Activated naive CD4-positive, alpha-beta T cell treated with anti-CD3 and anti-CD28 coated beads for 36 hours (primary cell): ENCODE measurements at regions not wholly inside any gene's neighbourhood (a gene's known extent, or its start where the extent isn't known, plus 50 kb on each side); places are given as distances from the start of the nearest gene placed in this dataset.

Experiments used
- CTCF ChIA-PET: fragments of 350-600 bp; sonication (Branson Sonifier 250); formaldehyde crosslinking; loops from one replicate; lab custom pipeline; 2021; ENCODE audit warnings: antibody characterized with exemption; lab: Charles Lee
- DNase-seq: peaks from one replicate; pipeline ENCODE4 v3.0.0-alpha.2; 2020
- H3K27ac Mint-ChIP-seq: one replicate; pipeline ENCODE4 v1.8.0; 2021; ENCODE audit warnings: mild to moderate bottlenecking, mixed read lengths
- H3K27me3 Mint-ChIP-seq: one replicate; pipeline ENCODE4 v1.8.0; 2021; ENCODE audit warnings: low read depth, mixed read lengths
- H3K36me3 Mint-ChIP-seq: one replicate; pipeline ENCODE4 v1.8.0; 2021; ENCODE audit warnings: low read depth, mixed read lengths
- H3K4me1 Mint-ChIP-seq: one replicate; pipeline ENCODE4 v1.8.0; 2021; ENCODE audit warnings: low read depth, mixed read lengths
- H3K4me3 Mint-ChIP-seq: one replicate; pipeline ENCODE4 v1.8.0; 2021; ENCODE audit warnings: mild to moderate bottlenecking, moderate library complexity, mixed read lengths
- H3K9me3 Mint-ChIP-seq: one replicate; pipeline ENCODE4 v1.8.0; 2021; ENCODE audit warnings: mixed read lengths
- intact Hi-C: fragments of 100-400 bp; cut with micrococcal nuclease; formaldehyde crosslinking; loops from one replicate; pipeline ENCODE4 v1.15.1; 2023

- Mint-ChIP-seq H3K27ac (no peak overlapping the region), H3K4me3 (no peak overlapping the region), H3K36me3 (no peaks in the 10 kb centered on the region), H3K27me3 (peaks cover 6% of the 10 kb centered on the region), H3K9me3 (no peaks in the 10 kb centered on the region), H3K4me1 (no peaks in the 10 kb centered on the region)
- DNase-seq, result no peak
- CTCF ChIA-PET, result interaction anchor here (1.2 kb wide), 1 partner anchor 9 kb away, joined by 3 read pairs; no protein-coding TSS in a partner anchor
- intact Hi-C loops, result no loop called here
Measured at GRCh38 chr6:21769968-21770367, 176.4 kb downstream of the SOX4 start.

GRCh38 chr6:21771626-21772320 lies 178.2 kb downstream of the SOX4 start:
- intact Hi-C loops, result no loop called here
- H3K36me3 Mint-ChIP-seq, result no peaks in the 10 kb centered on the region
- DNase-seq, result no peak
- no peak overlapping the region for H3K27ac Mint-ChIP-seq
- H3K9me3 Mint-ChIP-seq, result no peaks in the 10 kb centered on the region
- peaks cover 6% of the 10 kb centered on the region for H3K27me3 Mint-ChIP-seq
- no peaks in the 10 kb centered on the region for H3K4me1 Mint-ChIP-seq
- CTCF ChIA-PET, result no interaction called here
- no peak overlapping the region for H3K4me3 Mint-ChIP-seq

DNA sequence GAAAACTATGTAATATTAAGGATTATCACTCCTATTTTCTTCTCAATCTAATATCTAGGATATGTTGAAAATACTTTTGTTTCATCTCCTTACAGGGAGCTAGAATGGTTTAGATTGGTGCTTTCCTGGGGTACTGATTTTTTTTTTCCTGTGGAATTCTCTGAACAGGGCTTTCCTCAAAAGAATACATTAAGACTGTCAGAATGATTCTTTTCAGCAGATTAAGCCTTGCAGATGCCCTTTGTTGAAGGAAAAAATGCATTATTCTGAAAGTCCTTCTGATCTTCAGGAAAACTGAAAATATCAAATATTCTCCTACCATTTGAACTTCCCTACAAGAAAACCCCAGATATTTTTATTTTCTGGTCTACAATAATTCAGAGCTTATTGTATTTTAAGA lies 178.9 kb downstream of the SOX4 start:
- DNase-seq, result no peak
- no peak overlapping the region for H3K4me3 Mint-ChIP-seq
- H3K4me1 Mint-ChIP-seq, result no peaks in the 10 kb centered on the region
- no peak overlapping the region for H3K27ac Mint-ChIP-seq
- H3K9me3 Mint-ChIP-seq, result no peaks in the 10 kb centered on the region
- intact Hi-C loops, result no loop called here
- peaks cover 6% of the 10 kb centered on the region for H3K27me3 Mint-ChIP-seq
- CTCF ChIA-PET, result no interaction called here
- no peaks in the 10 kb centered on the region for H3K36me3 Mint-ChIP-seq

DNA sequence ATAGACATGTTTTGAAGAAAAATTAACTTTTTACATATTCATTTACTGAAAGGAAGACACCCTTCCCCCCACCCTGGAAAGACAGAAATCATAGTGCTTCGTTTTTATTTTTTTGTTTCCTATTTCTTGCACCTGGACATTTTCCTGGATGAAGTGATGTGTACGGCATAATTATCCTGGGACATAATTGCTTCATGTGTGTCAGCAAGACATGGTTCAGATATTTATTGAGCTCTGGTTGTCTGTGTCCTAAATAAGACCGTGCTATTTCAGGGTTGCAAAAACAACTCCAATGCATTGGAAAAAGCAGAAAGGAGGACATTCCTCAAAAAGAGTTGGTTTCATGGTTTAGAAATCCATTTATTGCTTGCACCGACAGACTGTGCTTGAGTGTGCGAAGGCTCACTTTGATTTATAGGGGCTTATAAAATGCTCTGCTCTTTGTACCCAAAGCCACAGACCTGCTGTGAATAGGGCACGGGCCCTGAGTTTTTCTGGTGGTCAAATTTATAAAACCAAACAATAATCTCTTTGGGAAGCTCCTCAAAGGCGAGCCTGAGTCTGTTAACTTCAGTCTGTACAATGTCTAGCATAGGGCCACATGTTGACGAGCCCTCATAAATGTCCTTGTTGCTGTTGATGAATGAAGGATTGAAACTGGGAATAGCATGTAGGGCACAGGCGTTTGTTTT lies 179.5 kb downstream of the SOX4 start:
- CTCF ChIA-PET, result no interaction called here
- Mint-ChIP-seq H3K36me3 (no peaks in the 10 kb centered on the region), H3K4me3 (no peak overlapping the region)

GRCh38 chr6:21773576-21773968 lies 180.0 kb downstream of the SOX4 start:
- H3K27ac Mint-ChIP-seq, result no peak overlapping the region
- intact Hi-C loops, result no loop called here
- DNase-seq, result no peak
- peaks cover 6% of the 10 kb centered on the region for H3K27me3 Mint-ChIP-seq
- CTCF ChIA-PET, result no interaction called here
- H3K4me3 Mint-ChIP-seq, result no peak overlapping the region
- no peaks in the 10 kb centered on the region for H3K36me3 Mint-ChIP-seq
- H3K4me1 Mint-ChIP-seq, result no peaks in the 10 kb centered on the region
- no peaks in the 10 kb centered on the region for H3K9me3 Mint-ChIP-seq

More for the DNA sequence above, 179.5 kb downstream of the SOX4 start:
- Mint-ChIP-seq H3K9me3 (no peaks in the 10 kb centered on the region), H3K27me3 (peaks cover 6% of the 10 kb centered on the region), H3K27ac (no peak overlapping the region), H3K4me1 (no peaks in the 10 kb centered on the region)
- DNase-seq, result no peak
- intact Hi-C loops, result no loop called here

- H3K9me3 Mint-ChIP-seq, result no peaks in the 10 kb centered on the region
- H3K27ac Mint-ChIP-seq, result no peak overlapping the region
- no peak for DNase-seq
- no peaks in the 10 kb centered on the region for H3K27me3 Mint-ChIP-seq
- CTCF ChIA-PET, result no interaction called here
- no peak overlapping the region for H3K4me3 Mint-ChIP-seq
- intact Hi-C loops, result no loop called here
- H3K36me3 Mint-ChIP-seq, result no peaks in the 10 kb centered on the region
- no peaks in the 10 kb centered on the region for H3K4me1 Mint-ChIP-seq
Measured at GRCh38 chr6:21777846-21778245, 184.3 kb downstream of the SOX4 start.

GRCh38 chr6:21780141-21780540 lies 186.6 kb downstream of the SOX4 start:
- Mint-ChIP-seq H3K27me3 (no peaks in the 10 kb centered on the region), H3K36me3 (no peaks in the 10 kb centered on the region), H3K4me3 (no peak overlapping the region), H3K4me1 (no peaks in the 10 kb centered on the region), H3K9me3 (no peaks in the 10 kb centered on the region), H3K27ac (no peak overlapping the region)
- CTCF ChIA-PET, result no interaction called here
- intact Hi-C loops, result no loop called here
- no peak for DNase-seq

GRCh38 chr6:21780679-21781078 lies 187.1 kb downstream of the SOX4 start:
- Mint-ChIP-seq H3K4me3 (no peak overlapping the region), H3K27me3 (no peaks in the 10 kb centered on the region), H3K4me1 (no peaks in the 10 kb centered on the region), H3K27ac (no peak overlapping the region), H3K9me3 (no peaks in the 10 kb centered on the region), H3K36me3 (no peaks in the 10 kb centered on the region)
- intact Hi-C loops, result no loop called here
- CTCF ChIA-PET, result no interaction called here
- DNase-seq, result no peak

DNA sequence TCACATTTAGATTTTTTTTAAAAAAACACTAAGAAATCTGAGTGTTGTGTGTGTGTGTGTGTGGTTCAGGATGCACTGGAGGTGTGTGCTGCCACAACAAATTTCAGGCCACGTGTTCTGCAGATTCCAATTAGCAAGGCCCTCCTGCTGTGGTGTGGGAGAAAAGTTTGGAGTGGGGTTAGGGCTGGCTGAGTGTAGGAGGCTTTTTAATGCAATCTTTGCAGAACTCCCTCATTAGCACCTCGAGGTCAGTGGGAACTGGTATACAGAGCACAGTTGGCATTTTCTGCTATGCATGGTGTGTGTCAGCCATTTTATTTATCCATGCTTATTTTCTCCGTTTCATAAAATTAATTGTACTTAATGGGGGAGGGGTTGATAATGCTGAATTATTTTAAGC lies 187.6 kb downstream of the SOX4 start:
- Mint-ChIP-seq H3K36me3 (no peaks in the 10 kb centered on the region), H3K27me3 (no peaks in the 10 kb centered on the region), H3K9me3 (no peaks in the 10 kb centered on the region), H3K27ac (no peak overlapping the region), H3K4me1 (no peaks in the 10 kb centered on the region), H3K4me3 (no peak overlapping the region)
- no peak for DNase-seq
- intact Hi-C loops, result no loop called here
- CTCF ChIA-PET, result no interaction called here

GRCh38 chr6:21785164-21785563 lies 191.6 kb downstream of the SOX4 start:
- no peak for DNase-seq
- no peaks in the 10 kb centered on the region for H3K27me3 Mint-ChIP-seq
- H3K9me3 Mint-ChIP-seq, result no peaks in the 10 kb centered on the region
- H3K4me3 Mint-ChIP-seq, result no peak overlapping the region
- no peaks in the 10 kb centered on the region for H3K36me3 Mint-ChIP-seq
- intact Hi-C loops, result no loop called here
- CTCF ChIA-PET, result no interaction called here
- H3K27ac Mint-ChIP-seq, result no peak overlapping the region
- no peaks in the 10 kb centered on the region for H3K4me1 Mint-ChIP-seq

DNA sequence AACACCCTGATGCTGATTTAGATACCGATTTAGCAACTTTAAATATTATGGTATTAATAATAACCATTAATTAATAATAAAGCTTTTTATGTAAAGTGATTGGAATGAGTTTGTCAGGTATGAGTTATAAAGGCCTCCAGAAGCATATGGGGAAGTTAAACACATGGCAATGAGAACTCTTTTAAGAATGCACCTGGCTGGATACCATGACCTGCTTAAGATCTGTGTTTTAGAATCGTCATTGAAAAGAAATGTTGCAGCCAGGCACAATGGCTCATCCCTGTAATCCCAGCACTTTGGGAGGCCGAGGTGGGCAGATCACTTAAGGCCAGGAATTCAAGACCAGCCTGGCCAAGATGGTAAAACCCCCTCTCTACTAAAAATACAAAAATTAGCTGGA lies 197.5 kb downstream of the SOX4 start:
- no peak overlapping the region for H3K4me3 Mint-ChIP-seq
- no peak for DNase-seq
- H3K36me3 Mint-ChIP-seq, result no peaks in the 10 kb centered on the region
- no peak overlapping the region for H3K27ac Mint-ChIP-seq
- H3K27me3 Mint-ChIP-seq, result no peaks in the 10 kb centered on the region
- no peaks in the 10 kb centered on the region for H3K9me3 Mint-ChIP-seq
- CTCF ChIA-PET, result no interaction called here
- intact Hi-C loops, result no loop called here
- H3K4me1 Mint-ChIP-seq, result no peaks in the 10 kb centered on the region

DNA sequence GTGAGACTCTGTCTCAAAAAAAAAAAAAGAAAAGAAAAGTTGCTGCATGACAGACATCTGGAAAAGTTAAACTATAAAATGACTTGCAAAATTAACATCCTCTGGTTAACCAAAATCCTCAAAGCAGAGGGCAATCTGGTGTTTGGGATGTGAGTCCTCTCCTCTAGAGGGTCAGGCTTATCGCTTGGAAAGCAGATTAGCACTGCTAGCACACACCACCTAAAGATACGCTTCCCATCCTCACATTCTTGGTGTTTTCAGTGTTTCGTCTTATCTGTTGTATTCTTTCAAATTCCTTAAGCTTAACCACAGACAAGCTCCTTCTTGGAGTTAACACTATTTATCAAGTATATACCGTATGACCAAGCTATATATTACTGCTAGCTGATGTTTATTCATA lies 198.0 kb downstream of the SOX4 start:
- H3K4me1 Mint-ChIP-seq, result no peaks in the 10 kb centered on the region
- H3K4me3 Mint-ChIP-seq, result no peak overlapping the region
- CTCF ChIA-PET, result no interaction called here
- H3K27me3 Mint-ChIP-seq, result no peaks in the 10 kb centered on the region
- H3K9me3 Mint-ChIP-seq, result no peaks in the 10 kb centered on the region
- no peak overlapping the region for H3K27ac Mint-ChIP-seq
- H3K36me3 Mint-ChIP-seq, result no peaks in the 10 kb centered on the region
- intact Hi-C loops, result no loop called here
- DNase-seq, result no peak

GRCh38 chr6:21792177-21792576 lies 198.6 kb downstream of the SOX4 start:
- no peaks in the 10 kb centered on the region for H3K4me1 Mint-ChIP-seq
- no peak overlapping the region for H3K4me3 Mint-ChIP-seq
- no peaks in the 10 kb centered on the region for H3K9me3 Mint-ChIP-seq
- no peak overlapping the region for H3K27ac Mint-ChIP-seq
- CTCF ChIA-PET, result interaction anchor here (0.7 kb wide), 1 partner anchor 33 kb away, joined by 5 read pairs; no protein-coding TSS in a partner anchor
- no peaks in the 10 kb centered on the region for H3K36me3 Mint-ChIP-seq
- H3K27me3 Mint-ChIP-seq, result no peaks in the 10 kb centered on the region
- intact Hi-C loops, result no loop called here
- no peak for DNase-seq
